HCT116 (cell line): ENCODE measurements at regions not wholly inside any gene's neighbourhood (a gene's known extent, or its start where the extent isn't known, plus 50 kb on each side); places are given as distances from the start of the nearest gene placed in this dataset.

Experiments
- ATAC-seq: fragments of 200-7000 bp; cut with Tn5 transposase; 2 replicates; pipeline ENCODE4 v1.9.1; 2020; ENCODE audit warnings: mild to moderate bottlenecking, moderate library complexity
- BruUV-seq: library from RNA; stranded (reverse); fragments of 400-500 nt; replicated peaks from 2 replicates; lab custom pipeline; 2021; lab: Mats Ljungman, UMichigan
- CTCF ChIA-PET: fragments of 300-600 bp; sonication (Branson Sonifier 250); formaldehyde crosslinking; loops from one replicate; lab custom pipeline; 2021; ENCODE audit warnings: antibody characterized with exemption; lab: Charles Lee
- POLR2A ChIA-PET: fragments of 300-600, 350-600 bp; sonication (Branson Sonifier 250); formaldehyde crosslinking; loops from one replicate; lab custom pipeline; 2021; ENCODE audit warnings: antibody characterized with exemption; lab: Charles Lee
- RAD21 ChIA-PET, 2 experiments: fragments of 300-600 bp; sonication (Branson Sonifier 250); formaldehyde crosslinking; loops; one replicate each; lab custom pipeline; 2023; ENCODE audit warnings: low total read pairs in 2 of 2; ENCODE audit not compliant: uncharacterized antibody in 2 of 2, unreplicated experiment in 2 of 2, low non-redundant PET in 1 of 2; lab: Charles Lee
- DNase-seq: peaks from one replicate; pipeline ENCODE4 v3.0.0-alpha.2; 2010; ENCODE audit warnings: low read depth, low spot score
- H2AFZ ChIP-seq: fragments of 200-600 bp; shearing (Covaris generic), sonication (generic); 2 replicates; pipeline ENCODE4 v1.6.1; 2017; ENCODE audit warnings: low read depth, mixed run types, mixed read lengths, antibody characterized with exemption, low read length; ENCODE audit not compliant: poor library complexity, severe bottlenecking
- H3K27ac ChIP-seq: 2 replicates; pipeline ENCODE4 v1.5.1; 2012; ENCODE audit warnings: low read depth, low read length
- H3K27me3 ChIP-seq: fragments of 200-600 bp; sonication (generic); 2 replicates; pipeline ENCODE4 v1.6.1; 2016; ENCODE audit warnings: mixed run types, low read length, mixed read lengths; ENCODE audit not compliant: insufficient read depth
- H3K36me3 ChIP-seq, 2 experiments: fragments of 200-500 bp in 1 of 2; fragments of 200-600 bp in 1 of 2; sonication (Bioruptor generic) in 1 of 2; sonication (generic) in 1 of 2; 2 replicates each; pipeline versions ENCODE4 v1.5.1 to v1.6.1; 2014 to 2016; ENCODE audit warnings: low read length in 2 of 2, inconsistent platforms in 1 of 2, mixed read lengths in 1 of 2, mixed run types in 1 of 2; ENCODE audit not compliant: insufficient read depth in 2 of 2, control insufficient read depth in 1 of 2
- H3K4me1 ChIP-seq, 2 experiments: fragments of 200-600 bp in 1 of 2; sonication (generic) in 1 of 2; 2 replicates each; pipeline versions ENCODE4 v1.5.1 to v1.6.1; 2012 to 2017; ENCODE audit warnings: low read length in 2 of 2, inconsistent platforms in 1 of 2, mild to moderate bottlenecking in 1 of 2, mixed read lengths in 1 of 2, mixed run types in 1 of 2, moderate library complexity in 1 of 2; ENCODE audit not compliant: insufficient read depth in 2 of 2, control insufficient read depth in 1 of 2
- H3K4me2 ChIP-seq: fragments of 200-600 bp; sonication (generic); 2 replicates; pipeline ENCODE4 v1.6.1; 2017; ENCODE audit warnings: mixed run types, low read length, mixed read lengths
- H3K4me3 ChIP-seq, 2 experiments: fragments of 200-600 bp in 1 of 2; sonication (generic) in 1 of 2; replicated peaks in 1 of 2; 2 replicates each; pipeline ENCODE4 v1.5.1; 2011 to 2016; ENCODE audit warnings: low read length in 2 of 2, control low read depth in 1 of 2, low read depth in 1 of 2, mild to moderate bottlenecking in 1 of 2, mixed read lengths in 1 of 2, mixed run types in 1 of 2
- H3K79me2 ChIP-seq: fragments of 200-600 bp; sonication (generic); 2 replicates; pipeline ENCODE4 v1.6.1; 2017; ENCODE audit warnings: mild to moderate bottlenecking, mixed run types, low read length, moderate library complexity, mixed read lengths; ENCODE audit not compliant: insufficient read depth
- H3K9ac ChIP-seq: fragments of 200-600 bp; sonication (generic); 2 replicates; pipeline ENCODE4 v1.6.1; 2016; ENCODE audit warnings: low read length, mixed read lengths
- H3K9me2 ChIP-seq: fragments of 200-600 bp; sonication (generic), shearing (Covaris generic); 2 replicates; pipeline ENCODE4 v1.6.1; 2017; ENCODE audit warnings: mixed run types, mild to moderate bottlenecking, moderate library complexity; ENCODE audit not compliant: insufficient read depth
- H3K9me3 ChIP-seq, 2 experiments: fragments of 200-500 bp in 1 of 2; fragments of 200-600 bp in 1 of 2; sonication (Bioruptor generic) in 1 of 2; sonication (generic) in 1 of 2; 2 replicates each; pipeline ENCODE4 v1.6.1; 2014 to 2017; ENCODE audit warnings: low read length in 2 of 2, mixed read lengths in 2 of 2, inconsistent platforms in 1 of 2, low read depth in 1 of 2, mild to moderate bottlenecking in 1 of 2, mixed run types in 1 of 2, moderate library complexity in 1 of 2; ENCODE audit not compliant: control insufficient read depth in 1 of 2, insufficient read depth in 1 of 2
- H4K20me1 ChIP-seq: fragments of 200-600 bp; sonication (generic), shearing (Covaris generic); 2 replicates; pipeline ENCODE4 v1.6.1; 2017; ENCODE audit warnings: mixed run types, mild to moderate bottlenecking, moderate library complexity; ENCODE audit not compliant: insufficient read depth
- ATF3 ChIP-seq: IDR thresholded peaks from 2 replicates; pipeline ENCODE4 v1.6.1; 2012
- EGR1 ChIP-seq: IDR thresholded peaks from 2 replicates; pipeline ENCODE4 v1.6.1; 2012; ENCODE audit warnings: low read depth
- EZH2 ChIP-seq: fragments of 200-600 bp; sonication (generic); IDR thresholded peaks from 2 replicates; pipeline ENCODE4 v1.6.1; 2017; ENCODE audit warnings: antibody characterized with exemption, mixed run types
- POLR2A ChIP-seq: IDR thresholded peaks from 2 replicates; pipeline ENCODE4 v1.7.0; 2011; ENCODE audit warnings: borderline replicate concordance; ENCODE audit not compliant: insufficient read depth, insufficient read length; ENCODE audit errors: extremely low read depth
- RAD21 ChIP-seq: IDR thresholded peaks from 2 replicates; pipeline ENCODE4 v1.6.1; 2012; ENCODE audit warnings: low read depth, mild to moderate bottlenecking
- REST ChIP-seq: IDR thresholded peaks from 2 replicates; pipeline ENCODE4 v1.6.1; 2012; ENCODE audit warnings: low read depth
- YY1 ChIP-seq: IDR thresholded peaks from 2 replicates; pipeline ENCODE4 v1.6.1; 2011; ENCODE audit warnings: low read length, low read depth, moderate library complexity, mild to moderate bottlenecking; ENCODE audit not compliant: insufficient replicate concordance; ENCODE audit errors: extremely low read depth
- ZFX ChIP-seq: fragments of 450-650 bp; IDR thresholded peaks from 2 replicates; pipeline ENCODE4 v1.6.1; 2017
- intact Hi-C: fragments of 100-400 bp; cut with micrococcal nuclease; formaldehyde crosslinking; loops from 2 replicates; pipeline ENCODE4 v1.10.0; 2022

- CTCF ChIA-PET, result no interaction called here
- ATAC-seq (no peak), DNase-seq (no peak)
- Histone ChIP-seq H4K20me1 (no peaks in the 10 kb centered on the region), H2AFZ (no peak overlapping the region), H3K9me3 (no peaks in the 10 kb centered on the region), H3K27ac (no peak overlapping the region), H3K36me3 (no peaks in the 10 kb centered on the region), H3K4me2 (no peak overlapping the region), H3K9me2 (no peaks in the 10 kb centered on the region), H3K4me1 (no peaks in the 10 kb centered on the region), H3K79me2 (no peaks in the 10 kb centered on the region), H3K9ac (no peak overlapping the region), H3K27me3 (no peaks in the 10 kb centered on the region), H3K4me3 (no peak overlapping the region)
- RAD21 ChIA-PET, result no interaction called here
- POLR2A ChIA-PET, result no interaction called here
- intact Hi-C loops, result no loop called here
- TF ChIP-seq EGR1, result no peak
- no peak for TF ChIP-seq ATF3
- no peak for TF ChIP-seq REST
- BruUV-seq, result no TSS peak
Observed at GRCh38 chrX:96564595-96564994, 120.0 kb upstream of the DIAPH2 start.

- H3K4me3 ChIP-seq, result no peak overlapping the region
- H3K36me3 ChIP-seq, result no peaks in the 10 kb centered on the region
- ATAC-seq (no peak), DNase-seq (no peak)
- RAD21 ChIA-PET, result no interaction called here
- H3K27ac ChIP-seq, result no peak overlapping the region
- no peaks in the 10 kb centered on the region for H3K9me3 ChIP-seq
- no peaks in the 10 kb centered on the region for H3K27me3 ChIP-seq
- H3K9me2 ChIP-seq, result no peaks in the 10 kb centered on the region
- no peaks in the 10 kb centered on the region for H4K20me1 ChIP-seq
- TF ChIP-seq REST (no peak), EZH2 (no peak), ZFX (no peak), RAD21 (no peak), YY1 (no peak), POLR2A (no peak)
- CTCF ChIA-PET, result no interaction called here
- POLR2A ChIA-PET, result no interaction called here
- no peak overlapping the region for H2AFZ ChIP-seq
- no TSS peak for BruUV-seq
- H3K9ac ChIP-seq, result no peak overlapping the region
- H3K4me1 ChIP-seq, result no peaks in the 10 kb centered on the region
- intact Hi-C loops, result no loop called here
- H3K4me2 ChIP-seq, result no peak overlapping the region
- no peaks in the 10 kb centered on the region for H3K79me2 ChIP-seq
Observed at GRCh38 chrX:96566878-96567277, 117.8 kb upstream of the DIAPH2 start.
